ENCODE measurements at regions not wholly inside any gene's neighbourhood (a gene's known extent, or its start where the extent isn't known, plus 50 kb on each side); places are given as distances from the start of the nearest gene placed in this dataset.

GRCh38 chr9:90245661-90246060 is 397.0 kb downstream of the DIRAS2 start:
- no peak for TF ChIP-seq CTCF (IDR thresholded peaks at IDR 0.05)
- no peak for TF ChIP-seq POLR2AphosphoS5 (IDR thresholded peaks at IDR 0.05)

Measured in breast epithelium (tissue), 3 donors.